ENCODE measurements at regions not wholly inside any gene's neighbourhood (a gene's known extent, or its start where the extent isn't known, plus 50 kb on each side); places are given as distances from the start of the nearest gene placed in this dataset.

GRCh38 chr16:49011901-49012300, 269.7 kb downstream of the CBLN1 start:
- TF ChIP-seq CTCF (IDR thresholded peaks at IDR 0.05; ENCODE audit: low read length) = no peak
- no peak for TF ChIP-seq EZH2 (optimal IDR thresholded peaks at IDR 0.05; ENCODE audit: low read depth, low read length)
